ENCODE measurements at regions not wholly inside any gene's neighbourhood (a gene's known extent, or its start where the extent isn't known, plus 50 kb on each side); places are given as distances from the start of the nearest gene placed in this dataset.

- TF ChIP-seq, protein P1, sequence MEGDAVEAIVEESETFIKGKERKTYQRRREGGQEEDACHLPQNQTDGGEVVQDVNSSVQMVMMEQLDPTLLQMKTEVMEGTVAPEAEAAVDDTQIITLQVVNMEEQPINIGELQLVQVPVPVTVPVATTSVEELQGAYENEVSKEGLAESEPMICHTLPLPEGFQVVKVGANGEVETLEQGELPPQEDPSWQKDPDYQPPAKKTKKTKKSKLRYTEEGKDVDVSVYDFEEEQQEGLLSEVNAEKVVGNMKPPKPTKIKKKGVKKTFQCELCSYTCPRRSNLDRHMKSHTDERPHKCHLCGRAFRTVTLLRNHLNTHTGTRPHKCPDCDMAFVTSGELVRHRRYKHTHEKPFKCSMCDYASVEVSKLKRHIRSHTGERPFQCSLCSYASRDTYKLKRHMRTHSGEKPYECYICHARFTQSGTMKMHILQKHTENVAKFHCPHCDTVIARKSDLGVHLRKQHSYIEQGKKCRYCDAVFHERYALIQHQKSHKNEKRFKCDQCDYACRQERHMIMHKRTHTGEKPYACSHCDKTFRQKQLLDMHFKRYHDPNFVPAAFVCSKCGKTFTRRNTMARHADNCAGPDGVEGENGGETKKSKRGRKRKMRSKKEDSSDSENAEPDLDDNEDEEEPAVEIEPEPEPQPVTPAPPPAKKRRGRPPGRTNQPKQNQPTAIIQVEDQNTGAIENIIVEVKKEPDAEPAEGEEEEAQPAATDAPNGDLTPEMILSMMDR (IDR thresholded peaks at IDR 0.05): no peak
- no peak for TF ChIP-seq POLR2A (IDR thresholded peaks at IDR 0.05)
- TF ChIP-seq EP300 (IDR thresholded peaks at IDR 0.05): no peak
Measured at GRCh38 chr7:130970196-130970595, 236.2 kb upstream of the KLF14 start.

Data from upper lobe of left lung (tissue), 4 donors.